HL-60 (cell line): ENCODE measurements at regions not wholly inside any gene's neighbourhood (a gene's known extent, or its start where the extent isn't known, plus 50 kb on each side); places are given as distances from the start of the nearest gene placed in this dataset.
"Not testable (repeated sequence)": the region's sequence is repeated elsewhere in the genome, so short reads cannot be mapped to it uniquely, and the experiment has no call there.

Experiments used
- CTCF ChIP-seq: IDR thresholded peaks from one replicate; pipeline ENCODE4 v1.5.1; 2011; ENCODE audit warnings: low read length, control low read depth, inconsistent platforms; ENCODE audit not compliant: insufficient read depth
- POLR2AphosphoS5 ChIP-seq: IDR thresholded peaks from 2 replicates; pipeline ENCODE4 v1.6.1; 2012; ENCODE audit warnings: low read depth

GRCh38 chr1:187072262-187073034 lies 243.7 kb downstream of the PLA2G4A start:
- not testable (repeated sequence) for TF ChIP-seq CTCF, POLR2AphosphoS5
